H9 (cell line): ENCODE measurements at regions not wholly inside any gene's neighbourhood (a gene's known extent, or its start where the extent isn't known, plus 50 kb on each side); places are given as distances from the start of the nearest gene placed in this dataset.
"Not testable (repeated sequence)": the region's sequence is repeated elsewhere in the genome, so short reads cannot be mapped to it uniquely, and the experiment has no call there.

Experiments
- DNase-seq: peaks from one replicate; pipeline ENCODE4 v3.0.0-alpha.2; 2017
- H2AFZ ChIP-seq: one replicate; pipeline ENCODE4 v1.6.1; 2013; ENCODE audit warnings: mild to moderate bottlenecking, low read length, control low read depth, moderate library complexity
- H2AK5ac ChIP-seq: 2 replicates; pipeline ENCODE4 v1.6.1; 2013; ENCODE audit warnings: low read length, control low read depth, mixed read lengths; ENCODE audit not compliant: insufficient read length
- H2BK120ac ChIP-seq: one replicate; pipeline ENCODE4 v1.6.1; 2013; ENCODE audit warnings: low read depth, mild to moderate bottlenecking, low read length, control low read depth, inconsistent platforms; ENCODE audit not compliant: poor library complexity, severe bottlenecking
- H2BK12ac ChIP-seq: 2 replicates; pipeline ENCODE4 v1.6.1; 2013; ENCODE audit warnings: low read length, control low read depth, mixed read lengths, low read depth; ENCODE audit not compliant: insufficient read length
- H2BK15ac ChIP-seq: 2 replicates; pipeline ENCODE4 v1.6.1; 2013; ENCODE audit warnings: low read depth, low read length, control low read depth
- H2BK20ac ChIP-seq: one replicate; pipeline ENCODE4 v1.6.1; 2013; ENCODE audit warnings: low read depth, mild to moderate bottlenecking, low read length, control low read depth, inconsistent platforms; ENCODE audit not compliant: poor library complexity, severe bottlenecking
- H2BK5ac ChIP-seq: 2 replicates; pipeline ENCODE4 v1.6.1; 2013; ENCODE audit warnings: low read length, control low read depth, mixed read lengths; ENCODE audit not compliant: insufficient read length
- H3K14ac ChIP-seq: 2 replicates; pipeline ENCODE4 v1.6.1; 2013; ENCODE audit warnings: low read length, control low read depth; ENCODE audit not compliant: insufficient read depth
- H3K18ac ChIP-seq: 2 replicates; pipeline ENCODE4 v1.6.1; 2013; ENCODE audit warnings: low read depth, mild to moderate bottlenecking, mixed read lengths, low read length, control low read depth; ENCODE audit not compliant: insufficient read length
- H3K23ac ChIP-seq: 2 replicates; pipeline ENCODE4 v1.6.1; 2013; ENCODE audit warnings: low read length, control low read depth, mixed read lengths, low read depth; ENCODE audit not compliant: insufficient read length
- H3K23me2 ChIP-seq: 2 replicates; pipeline ENCODE4 v1.6.1; 2013; ENCODE audit warnings: low read depth, mild to moderate bottlenecking, mixed read lengths, low read length, control low read depth; ENCODE audit not compliant: insufficient read length, poor library complexity, severe bottlenecking
- H3K27ac ChIP-seq: 2 replicates; pipeline ENCODE4 v1.5.1; 2013; ENCODE audit warnings: low read length, control low read depth, mixed read lengths, low read depth; ENCODE audit not compliant: insufficient read length
- H3K27me3 ChIP-seq: 2 replicates; pipeline ENCODE4 v1.6.1; 2013; ENCODE audit warnings: low read length, control low read depth, inconsistent platforms; ENCODE audit not compliant: insufficient read depth
- H3K4ac ChIP-seq: 2 replicates; pipeline ENCODE4 v1.6.1; 2013; ENCODE audit warnings: low read depth, mild to moderate bottlenecking, control low read depth, inconsistent platforms, low read length, moderate library complexity
- H3K4me1 ChIP-seq: 2 replicates; pipeline ENCODE4 v1.6.1; 2013; ENCODE audit warnings: low read length, control low read depth, inconsistent platforms; ENCODE audit not compliant: insufficient read depth
- H3K4me2 ChIP-seq: 2 replicates; pipeline ENCODE4 v1.6.1; 2013; ENCODE audit warnings: low read length, control low read depth, mixed read lengths; ENCODE audit not compliant: insufficient read length, insufficient read depth
- H3K56ac ChIP-seq: 2 replicates; pipeline ENCODE4 v1.6.1; 2013; ENCODE audit warnings: low read depth, mild to moderate bottlenecking, mixed read lengths, low read length, control low read depth; ENCODE audit not compliant: insufficient read length
- H3K79me1 ChIP-seq: 2 replicates; pipeline ENCODE4 v1.6.1; 2013; ENCODE audit warnings: low read depth, mild to moderate bottlenecking, moderate library complexity, low read length, control low read depth, inconsistent platforms; ENCODE audit not compliant: insufficient read depth, poor library complexity, severe bottlenecking
- H3K79me2 ChIP-seq: 2 replicates; pipeline ENCODE4 v1.6.1; 2013; ENCODE audit warnings: low read length, control low read depth, inconsistent platforms; ENCODE audit not compliant: insufficient read depth
- H3K9ac ChIP-seq: 2 replicates; pipeline ENCODE4 v1.6.1; 2013; ENCODE audit warnings: low read length, control low read depth, mixed read lengths; ENCODE audit not compliant: insufficient read length; ENCODE audit errors: extremely low read depth
- H3K9me3 ChIP-seq: one replicate; pipeline ENCODE4 v1.6.1; 2013; ENCODE audit warnings: low read depth, low read length, inconsistent platforms; ENCODE audit not compliant: control insufficient read depth
- H3T11ph ChIP-seq: one replicate; pipeline ENCODE4 v1.6.1; 2013; ENCODE audit warnings: mild to moderate bottlenecking, low read length, control low read depth, inconsistent platforms
- H4K20me1 ChIP-seq: one replicate; pipeline ENCODE4 v1.6.1; 2013; ENCODE audit not compliant: control insufficient read depth, insufficient read length, insufficient read depth
- H4K5ac ChIP-seq: 2 replicates; pipeline ENCODE4 v1.6.1; 2013; ENCODE audit warnings: low read depth, mild to moderate bottlenecking, mixed read lengths, low read length, control low read depth; ENCODE audit not compliant: insufficient read length
- H4K8ac ChIP-seq: replicated peaks from 2 replicates; pipeline ENCODE4 v1.6.1; 2013; ENCODE audit warnings: low read length, control low read depth, mixed read lengths, low read depth; ENCODE audit not compliant: insufficient read length
- H4K91ac ChIP-seq: 2 replicates; pipeline ENCODE4 v1.6.1; 2013; ENCODE audit warnings: low read depth, mild to moderate bottlenecking, moderate library complexity, mixed read lengths, low read length, control low read depth; ENCODE audit not compliant: insufficient read length
- H3K27ac Mint-ChIP-seq, 3 experiments: 2 replicates in 2 of 3; 3 replicates in 1 of 3; pipeline ENCODE4 v1.8.0; 2020 to 2021; ENCODE audit warnings: mixed read lengths in 3 of 3, mild to moderate bottlenecking in 1 of 3, moderate library complexity in 1 of 3
- H3K27me3 Mint-ChIP-seq: 2 replicates; pipeline ENCODE4 v1.8.0; 2021; ENCODE audit warnings: low read depth, mild to moderate bottlenecking, moderate library complexity, mixed read lengths
- H3K36me3 Mint-ChIP-seq, 3 experiments: 2 replicates in 2 of 3; 3 replicates in 1 of 3; pipeline ENCODE4 v1.8.0; 2020 to 2021; ENCODE audit warnings: low read depth in 3 of 3, mixed read lengths in 3 of 3; ENCODE audit not compliant: insufficient read depth in 1 of 3
- H3K4me1 Mint-ChIP-seq, 2 experiments: 2 replicates each; pipeline ENCODE4 v1.8.0; 2020; ENCODE audit warnings: mixed read lengths in 2 of 2
- H3K4me3 Mint-ChIP-seq, 2 experiments: 2 replicates in 1 of 2; 3 replicates in 1 of 2; pipeline ENCODE4 v1.8.0; 2020 to 2021; ENCODE audit warnings: mild to moderate bottlenecking in 2 of 2, mixed read lengths in 2 of 2, moderate library complexity in 1 of 2
- H3K9me3 Mint-ChIP-seq, 2 experiments: 2 replicates in 1 of 2; 3 replicates in 1 of 2; pipeline ENCODE4 v1.8.0; 2020; ENCODE audit warnings: mild to moderate bottlenecking in 2 of 2, mixed read lengths in 2 of 2, moderate library complexity in 1 of 2
- CTCF ChIP-seq: fragments of 200-600 bp; sonication (generic); conservative IDR thresholded peaks from 3 replicates; pipeline ENCODE4 v1.8.0; 2021; ENCODE audit warnings: antibody characterized with exemption, mild to moderate bottlenecking
- WGBS: extraction: QIAGEN DNeasy Blood & Tissue Kit; methylation state at CpG from one replicate; pipeline ENCODE4 v1.1.7; 2013; ENCODE audit warnings: missing lambda C conversion rate, low lambda C conversion rate, mixed read lengths; ENCODE audit not compliant: insufficient read length; ENCODE audit errors: extremely low coverage; 5-methylcytosine and 5-hydroxymethylcytosine counted together

DNA sequence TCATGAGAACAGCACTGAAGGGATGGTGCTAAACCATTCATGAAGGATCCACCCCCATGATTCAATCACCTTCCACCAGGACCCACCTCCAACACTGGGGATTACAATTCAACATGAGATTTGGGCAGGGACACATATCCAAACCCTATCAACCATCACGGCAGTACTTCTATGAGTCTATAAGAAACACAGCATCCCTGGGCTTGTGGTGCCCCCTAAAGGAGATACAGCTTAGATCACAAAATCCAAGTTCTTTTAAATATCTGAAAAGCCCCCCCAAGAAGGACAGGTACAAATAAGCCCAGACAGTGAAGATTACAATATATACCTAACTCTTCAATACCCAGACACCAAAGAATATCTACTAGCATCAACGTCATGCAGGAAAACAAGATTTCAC lies 233.7 kb upstream of the ADRA1B start:
- H3K9me3 Mint-ChIP-seq: peaks cover 37 to 46% of the 10 kb centered on the region in 2 experiments
- no peak overlapping the region for H4K91ac ChIP-seq
- no peak overlapping the region for H3K23ac ChIP-seq
- no peak for DNase-seq
- no peak overlapping the region for H3K56ac ChIP-seq
- no peaks in the 10 kb centered on the region for H3K9me3 ChIP-seq
- H3T11ph ChIP-seq: no peak overlapping the region
- H2AFZ ChIP-seq: no peak overlapping the region
- H2BK5ac ChIP-seq: no peak overlapping the region
- peaks cover 14 to 28% (median 23%) of the 10 kb centered on the region in 3 experiments for H3K36me3 Mint-ChIP-seq
- H2BK20ac ChIP-seq: no peak overlapping the region
- H3K27ac ChIP-seq: no peak overlapping the region
- no peaks in the 10 kb centered on the region for H4K20me1 ChIP-seq
- WGBS: no CpG with 5 or more reads among the region's 2 CpGs
- H3K4me2 ChIP-seq: no peak overlapping the region
- H3K9ac ChIP-seq: no peak overlapping the region
- H3K79me1 ChIP-seq: no peaks in the 10 kb centered on the region
- H4K8ac ChIP-seq: no peak overlapping the region
- TF ChIP-seq CTCF: peak; percentile 57; the same call in 2 of the 3 replicates
- no peak overlapping the region for H2BK12ac ChIP-seq
- H3K27me3 ChIP-seq: no peaks in the 10 kb centered on the region
- H3K14ac ChIP-seq: no peak overlapping the region
- H3K4me1 Mint-ChIP-seq: no peaks in the 10 kb centered on the region
- H3K27me3 Mint-ChIP-seq: no peaks in the 10 kb centered on the region; the same call in 1 of the 2 replicates
- no peaks in the 10 kb centered on the region for H3K79me2 ChIP-seq
- H3K27ac Mint-ChIP-seq: no peak overlapping the region
- no peak overlapping the region for H3K18ac ChIP-seq
- no peak overlapping the region for H2BK120ac ChIP-seq
- H3K4ac ChIP-seq: no peak overlapping the region
- H3K23me2 ChIP-seq: no peaks in the 10 kb centered on the region
- no peaks in the 10 kb centered on the region for H3K4me1 ChIP-seq
- H2AK5ac ChIP-seq: no peak overlapping the region
- no peak overlapping the region for H3K4me3 Mint-ChIP-seq
- H4K5ac ChIP-seq: no peak overlapping the region
- no peak overlapping the region for H2BK15ac ChIP-seq

- H3K27ac ChIP-seq, H3K27me3 ChIP-seq, H3K23ac ChIP-seq, H3K27me3 Mint-ChIP-seq, H3K4me2 ChIP-seq, H3K9me3 Mint-ChIP-seq, H2AFZ ChIP-seq, DNase-seq, H3K4me1 ChIP-seq, H4K5ac ChIP-seq, H3K14ac ChIP-seq, H3K9ac ChIP-seq, H3K18ac ChIP-seq, H3K79me2 ChIP-seq, H3K56ac ChIP-seq, H4K91ac ChIP-seq, H2BK20ac ChIP-seq, H3K4me1 Mint-ChIP-seq, H3T11ph ChIP-seq, H3K79me1 ChIP-seq, H3K23me2 ChIP-seq, H2BK15ac ChIP-seq, H3K4me3 Mint-ChIP-seq, H3K36me3 Mint-ChIP-seq, H4K8ac ChIP-seq, H3K9me3 ChIP-seq, H2BK120ac ChIP-seq, H2BK5ac ChIP-seq, H4K20me1 ChIP-seq, H2BK12ac ChIP-seq, H3K4ac ChIP-seq, H2AK5ac ChIP-seq, H3K27ac Mint-ChIP-seq: not testable (repeated sequence)
These were observed 228.4 kb upstream of the ADRA1B start for GRCh38 chr5:159687892-159688291.
